Activated T-cell treated with anti-CD3 and anti-CD28 coated beads, Interleukin-2, amount 50 U/mL, for 24 hours (primary cell): ENCODE measurements at regions not wholly inside any gene's neighbourhood (a gene's known extent, or its start where the extent isn't known, plus 50 kb on each side); places are given as distances from the start of the nearest gene placed in this dataset.

ENCODE experiments used
- DNase-seq: peaks from one replicate; pipeline ENCODE4 v3.0.0-alpha.2; 2020
- H3K27ac Mint-ChIP-seq: 2 replicates; pipeline ENCODE4 v1.8.0; 2020; ENCODE audit warnings: mild to moderate bottlenecking, mixed read lengths
- H3K27me3 Mint-ChIP-seq: 2 replicates; pipeline ENCODE4 v1.8.0; 2020; ENCODE audit warnings: mixed read lengths
- H3K36me3 Mint-ChIP-seq: 2 replicates; pipeline ENCODE4 v1.8.0; 2020; ENCODE audit warnings: low read depth, mixed read lengths
- H3K4me1 Mint-ChIP-seq: 2 replicates; pipeline ENCODE4 v1.8.0; 2020; ENCODE audit warnings: low read depth, mixed read lengths
- H3K4me3 Mint-ChIP-seq: 2 replicates; pipeline ENCODE4 v1.8.0; 2020; ENCODE audit warnings: mild to moderate bottlenecking, moderate library complexity, mixed read lengths
- H3K9me3 Mint-ChIP-seq: 2 replicates; pipeline ENCODE4 v1.8.0; 2020; ENCODE audit warnings: mixed read lengths

DNA sequence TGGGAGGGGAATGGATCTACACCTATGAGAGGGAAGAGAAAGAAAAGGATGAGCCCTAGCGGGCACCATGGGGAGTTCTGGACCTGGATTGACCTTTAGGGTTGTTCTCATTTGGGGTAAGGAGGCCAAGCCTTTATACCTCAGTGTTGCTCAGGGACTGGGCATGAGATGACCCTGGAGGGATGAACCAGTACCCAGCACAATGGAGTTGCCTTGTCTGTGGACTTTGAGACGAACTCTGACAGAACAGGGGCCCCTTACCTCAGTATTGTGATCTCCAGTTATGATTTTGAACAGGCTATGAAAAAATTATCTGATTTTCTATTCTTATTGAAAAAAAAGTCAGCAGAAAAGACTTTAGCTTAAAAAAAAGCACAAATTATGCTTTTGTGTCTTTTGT lies 88.6 kb downstream of the FOXA2 start:
- Mint-ChIP-seq H3K36me3 (no peaks in the 10 kb centered on the region), H3K9me3 (peaks cover 2% of the 10 kb centered on the region), H3K27me3 (no peaks in the 10 kb centered on the region), H3K4me3 (no peak overlapping the region), H3K27ac (no peak overlapping the region), H3K4me1 (no peaks in the 10 kb centered on the region)
- DNase-seq = no peak

DNA sequence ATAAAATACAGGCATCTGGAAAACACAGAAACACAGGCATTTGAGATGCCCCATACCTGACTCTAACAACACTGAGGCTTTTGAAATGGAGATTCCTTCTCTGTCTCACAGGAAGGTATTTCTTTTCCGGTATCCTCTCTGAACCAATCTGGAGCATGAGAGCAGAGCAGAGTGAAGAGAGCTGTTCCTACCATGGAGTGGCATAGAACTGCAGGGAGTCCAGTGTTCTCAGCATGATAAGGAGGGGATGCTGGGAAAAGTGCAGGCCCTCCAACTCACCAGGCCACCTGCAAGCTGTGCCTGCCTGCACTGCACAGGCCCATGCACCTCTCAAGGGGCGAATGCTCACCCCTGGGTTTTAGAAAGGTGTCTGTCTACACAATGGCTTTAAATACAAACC lies 89.2 kb downstream of the FOXA2 start:
- Mint-ChIP-seq H3K4me1 (no peaks in the 10 kb centered on the region), H3K36me3 (no peaks in the 10 kb centered on the region), H3K27me3 (no peaks in the 10 kb centered on the region), H3K9me3 (peaks cover 2% of the 10 kb centered on the region), H3K27ac (no peak overlapping the region), H3K4me3 (no peak overlapping the region)
- DNase-seq = no peak

DNA sequence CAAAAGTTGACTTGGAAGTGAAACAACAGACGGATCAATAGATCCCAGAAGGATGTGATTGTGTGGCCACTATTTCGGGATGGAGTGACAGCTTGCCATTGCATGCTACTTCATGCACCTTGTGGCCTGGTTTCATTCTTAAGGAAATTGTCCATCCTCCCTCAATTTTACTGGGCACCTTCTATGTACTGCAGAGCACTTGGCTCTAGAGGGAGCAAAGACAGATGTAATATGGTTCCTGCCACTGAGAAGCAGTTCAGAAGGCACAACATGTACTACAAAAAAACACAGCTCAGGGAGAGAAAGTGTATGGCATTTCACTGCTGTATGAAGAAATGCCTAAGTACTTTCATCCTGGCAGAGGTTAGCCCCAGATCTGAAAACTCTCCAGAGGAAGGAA lies 91.9 kb downstream of the FOXA2 start:
- no peak for DNase-seq
- Mint-ChIP-seq H3K4me3 (no peak overlapping the region), H3K36me3 (no peaks in the 10 kb centered on the region), H3K4me1 (no peaks in the 10 kb centered on the region), H3K9me3 (peaks cover 2% of the 10 kb centered on the region), H3K27me3 (no peaks in the 10 kb centered on the region), H3K27ac (no peak overlapping the region)

DNA sequence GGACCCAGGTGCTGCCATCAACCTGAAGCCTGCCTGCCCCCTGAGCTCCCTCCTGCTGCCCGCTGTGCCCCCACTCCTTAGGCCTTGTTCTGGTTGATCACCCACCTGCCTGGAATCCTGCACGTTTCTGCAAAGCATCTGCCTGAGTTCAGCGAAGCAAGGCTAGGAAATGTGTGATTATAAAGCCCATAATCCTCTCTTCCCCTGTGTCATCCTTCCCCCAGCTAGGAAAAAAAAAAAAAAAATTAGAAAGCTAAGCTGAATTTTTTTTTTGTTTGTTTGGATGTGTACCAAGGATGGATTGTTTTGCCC lies 93.2 kb downstream of the FOXA2 start:
- H3K36me3 Mint-ChIP-seq = no peaks in the 10 kb centered on the region
- no peak overlapping the region for H3K4me3 Mint-ChIP-seq
- H3K9me3 Mint-ChIP-seq = no peaks in the 10 kb centered on the region
- no peaks in the 10 kb centered on the region for H3K4me1 Mint-ChIP-seq
- H3K27me3 Mint-ChIP-seq = no peaks in the 10 kb centered on the region
- DNase-seq = no peak
- no peak overlapping the region for H3K27ac Mint-ChIP-seq

DNA sequence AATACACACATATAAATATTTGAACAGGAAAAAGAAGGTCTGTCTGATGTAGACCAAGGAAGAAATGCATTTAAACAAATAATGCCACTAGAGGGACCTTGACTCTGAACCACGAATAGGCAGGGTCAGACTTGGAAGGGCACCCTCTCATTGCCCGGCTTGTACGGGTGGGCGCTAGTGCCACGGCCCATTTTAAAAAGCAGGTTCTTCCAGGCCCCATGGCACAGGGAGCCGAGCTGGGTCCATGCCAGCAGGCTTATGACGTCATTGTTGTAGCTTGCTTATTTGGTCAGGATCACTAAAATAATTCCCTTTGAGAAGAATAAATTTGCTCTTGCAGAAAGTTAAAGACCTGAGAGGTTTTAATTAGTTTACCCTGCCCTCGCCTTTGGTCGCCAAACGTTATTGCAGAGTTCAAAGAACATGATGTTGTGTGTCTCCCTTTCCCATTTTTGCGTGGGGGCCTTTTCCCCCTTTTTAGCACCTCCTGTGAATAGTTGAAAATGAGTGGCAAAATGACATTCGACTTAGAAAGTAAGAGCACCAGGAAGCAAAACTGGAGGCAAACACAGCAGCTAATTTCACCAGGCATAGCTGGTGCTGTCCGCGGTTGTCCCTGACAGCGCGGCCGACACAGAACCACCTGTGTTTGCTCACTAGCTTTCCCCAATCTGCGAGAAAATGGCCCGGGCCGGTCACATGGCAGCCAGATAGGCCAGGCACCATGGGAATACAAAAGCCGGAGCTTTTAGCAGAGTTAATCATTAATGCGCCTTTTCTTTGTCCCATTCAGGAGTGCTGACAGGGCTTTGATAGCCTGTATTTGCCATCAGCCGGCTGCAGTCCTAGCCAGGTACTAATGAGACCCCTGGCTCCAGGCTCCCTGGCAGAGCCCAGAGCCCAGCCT lies 93.8 kb downstream of the FOXA2 start:
- Mint-ChIP-seq H3K27me3 (no peaks in the 10 kb centered on the region), H3K36me3 (no peaks in the 10 kb centered on the region)

DNA sequence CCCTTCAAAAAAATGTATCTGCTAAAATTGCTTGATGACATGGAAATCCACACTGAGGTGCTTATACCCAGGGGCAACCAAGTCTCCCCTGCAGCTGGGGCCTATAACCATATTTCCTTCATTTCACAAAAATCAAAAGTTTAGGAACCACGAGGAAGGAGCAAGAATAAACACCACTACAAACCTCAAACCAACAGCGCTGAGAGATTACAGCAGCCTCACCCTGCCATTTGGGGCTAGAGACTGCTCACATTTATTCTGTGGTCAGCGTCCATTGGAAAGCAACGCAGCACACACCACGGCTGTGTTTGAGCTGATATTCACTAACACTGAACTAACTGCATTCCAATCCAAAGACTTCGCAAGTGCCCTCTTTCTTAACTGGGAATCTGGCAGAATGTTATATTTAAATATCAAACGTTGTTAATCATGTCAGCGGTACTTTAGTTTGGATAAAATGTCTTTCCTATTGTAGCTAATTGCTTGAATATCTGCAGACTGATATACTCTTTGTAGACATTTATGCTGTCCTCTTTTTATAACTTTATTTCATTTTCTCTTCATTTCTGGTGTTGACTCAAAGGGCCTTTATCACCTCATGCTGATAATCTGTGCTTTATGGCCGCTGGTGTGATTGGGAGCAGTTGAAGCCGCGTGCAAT lies 94.6 kb downstream of the FOXA2 start:
- H3K36me3 Mint-ChIP-seq = no peaks in the 10 kb centered on the region
- no peak overlapping the region for H3K4me3 Mint-ChIP-seq
- no peaks in the 10 kb centered on the region for H3K27me3 Mint-ChIP-seq
- DNase-seq = no peak
- no peak overlapping the region for H3K27ac Mint-ChIP-seq
- no peaks in the 10 kb centered on the region for H3K9me3 Mint-ChIP-seq
- H3K4me1 Mint-ChIP-seq = no peaks in the 10 kb centered on the region

More for the DNA sequence above, 93.8 kb downstream of the FOXA2 start:
- H3K4me1 Mint-ChIP-seq = no peaks in the 10 kb centered on the region
- DNase-seq = no peak
- H3K27ac Mint-ChIP-seq = no peak overlapping the region
- no peaks in the 10 kb centered on the region for H3K9me3 Mint-ChIP-seq
- no peak overlapping the region for H3K4me3 Mint-ChIP-seq

DNA sequence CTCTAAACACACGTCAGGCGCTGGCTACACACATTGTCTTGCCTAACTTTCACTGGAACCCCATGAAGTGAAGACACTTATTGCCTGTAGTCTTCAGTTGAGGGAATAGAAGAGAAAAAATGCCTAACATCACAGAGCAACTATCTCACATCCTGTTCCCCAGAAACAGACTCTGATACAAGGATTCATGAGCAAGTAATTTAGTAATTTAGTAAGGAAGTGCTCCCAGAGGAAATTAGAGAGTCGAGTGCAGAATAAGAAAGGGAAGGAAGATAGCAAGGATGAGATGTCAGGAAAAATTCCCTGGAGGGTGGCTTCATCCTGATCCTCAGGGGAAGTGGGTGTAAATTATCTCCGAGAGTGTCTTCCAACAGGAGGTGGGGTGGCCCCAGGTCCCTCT lies 104.0 kb downstream of the FOXA2 start:
- Mint-ChIP-seq H3K36me3 (no peaks in the 10 kb centered on the region), H3K27me3 (no peaks in the 10 kb centered on the region), H3K4me3 (no peak overlapping the region), H3K4me1 (no peaks in the 10 kb centered on the region), H3K27ac (no peak overlapping the region), H3K9me3 (peaks cover 4% of the 10 kb centered on the region)
- no peak for DNase-seq

DNA sequence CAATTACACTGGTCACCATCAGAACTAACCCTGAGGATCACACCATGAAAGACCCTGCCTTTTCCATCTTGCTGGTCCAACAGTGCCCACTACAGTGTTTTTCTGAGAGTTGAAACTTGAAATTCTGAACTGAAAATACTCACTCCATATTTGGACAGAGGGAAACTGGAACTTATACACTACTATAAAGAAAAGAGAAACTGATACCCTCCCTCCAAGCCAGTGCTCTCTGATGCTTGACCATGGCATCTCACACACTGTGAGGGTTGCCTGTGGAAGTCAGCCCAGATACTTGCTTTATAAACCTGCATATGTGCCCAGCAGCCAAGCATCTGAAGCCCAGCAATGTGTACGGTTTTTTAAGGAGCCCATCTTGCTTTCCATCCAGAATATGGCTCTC lies 108.7 kb downstream of the FOXA2 start:
- no peak overlapping the region for H3K27ac Mint-ChIP-seq
- no peak overlapping the region for H3K4me3 Mint-ChIP-seq
- H3K36me3 Mint-ChIP-seq = no peaks in the 10 kb centered on the region
- no peaks in the 10 kb centered on the region for H3K27me3 Mint-ChIP-seq
- H3K9me3 Mint-ChIP-seq = peaks cover 12% of the 10 kb centered on the region
- H3K4me1 Mint-ChIP-seq = no peaks in the 10 kb centered on the region
- no peak for DNase-seq

DNA sequence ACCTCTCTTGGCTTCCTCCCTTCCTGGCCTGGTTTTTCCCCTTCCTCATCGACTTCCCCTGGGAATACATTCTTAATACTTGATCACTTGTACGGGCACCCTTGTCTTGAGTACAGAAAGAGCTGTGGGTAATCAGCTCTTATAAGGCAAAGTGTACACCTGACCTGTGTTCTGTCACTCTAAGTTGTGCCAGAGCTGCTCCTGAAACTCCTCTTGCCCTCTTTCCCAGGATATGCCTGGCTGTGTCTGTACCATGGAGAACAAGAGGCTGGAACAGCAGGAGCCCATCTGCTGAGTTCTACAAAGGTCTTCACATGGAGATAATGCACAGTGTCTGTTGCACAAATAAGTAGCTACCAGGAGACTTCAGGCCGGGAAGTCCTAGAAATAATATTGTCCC lies 110.1 kb downstream of the FOXA2 start:
- Mint-ChIP-seq H3K27me3 (no peaks in the 10 kb centered on the region), H3K4me3 (no peak overlapping the region), H3K9me3 (peaks cover 12% of the 10 kb centered on the region), H3K4me1 (no peaks in the 10 kb centered on the region), H3K27ac (no peak overlapping the region), H3K36me3 (no peaks in the 10 kb centered on the region)
- no peak for DNase-seq

DNA sequence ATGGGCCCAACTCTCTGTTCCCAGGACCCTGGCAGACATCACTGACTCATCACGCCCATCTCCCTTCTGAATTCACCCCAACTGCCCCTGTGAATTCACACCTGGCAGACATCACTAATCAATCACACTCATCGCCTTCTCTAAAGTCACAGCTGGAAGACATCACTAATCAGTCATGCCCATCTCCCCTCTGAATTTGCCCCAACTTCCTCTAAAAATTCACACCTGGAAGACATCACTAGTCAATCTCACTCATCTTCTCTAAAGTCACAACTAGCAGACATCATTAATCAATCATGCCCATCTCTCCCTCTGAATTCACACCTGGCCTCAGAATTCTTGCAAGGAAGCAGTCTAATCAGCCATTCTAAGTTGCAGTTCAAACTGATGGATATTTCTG lies 111.1 kb downstream of the FOXA2 start:
- Mint-ChIP-seq H3K9me3 (peaks cover 12% of the 10 kb centered on the region), H3K36me3 (no peaks in the 10 kb centered on the region), H3K4me1 (no peaks in the 10 kb centered on the region), H3K27me3 (no peaks in the 10 kb centered on the region), H3K27ac (no peak overlapping the region), H3K4me3 (no peak overlapping the region)
- no peak for DNase-seq

DNA sequence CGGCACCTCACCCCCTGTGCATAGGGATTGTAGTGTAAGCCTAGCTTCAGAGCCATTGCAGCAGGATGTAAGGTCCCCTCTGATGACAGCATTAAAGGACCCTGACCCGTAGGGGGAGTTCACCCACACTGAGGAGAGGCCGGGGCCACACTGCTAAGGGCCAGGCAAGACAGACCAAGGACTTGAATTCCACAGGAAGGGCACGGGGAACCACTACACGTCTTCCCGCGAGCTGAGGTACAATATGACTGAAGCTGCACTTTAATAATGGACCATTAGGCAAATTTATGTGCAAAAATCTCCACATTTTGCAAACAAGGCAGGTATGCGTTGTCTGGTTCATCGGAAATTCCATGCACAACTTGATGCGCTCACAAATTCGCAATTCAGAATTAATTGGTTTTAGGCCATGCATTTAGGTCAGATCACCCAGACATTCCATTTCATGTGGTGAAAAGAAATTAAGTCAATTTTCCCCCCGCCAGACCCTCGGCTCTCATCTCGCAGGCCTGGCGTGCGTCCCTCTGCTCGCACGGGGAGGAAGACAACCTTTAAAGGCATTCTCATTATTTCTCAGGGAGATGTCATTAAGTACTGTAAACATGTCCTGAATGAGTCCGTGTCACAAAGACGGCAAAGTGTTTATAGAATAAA lies 111.8 kb downstream of the FOXA2 start:
- Mint-ChIP-seq H3K4me1 (no peaks in the 10 kb centered on the region), H3K4me3 (no peak overlapping the region), H3K27ac (no peak overlapping the region), H3K27me3 (no peaks in the 10 kb centered on the region), H3K9me3 (peaks cover 12% of the 10 kb centered on the region), H3K36me3 (no peaks in the 10 kb centered on the region)
- DNase-seq = no peak

DNA sequence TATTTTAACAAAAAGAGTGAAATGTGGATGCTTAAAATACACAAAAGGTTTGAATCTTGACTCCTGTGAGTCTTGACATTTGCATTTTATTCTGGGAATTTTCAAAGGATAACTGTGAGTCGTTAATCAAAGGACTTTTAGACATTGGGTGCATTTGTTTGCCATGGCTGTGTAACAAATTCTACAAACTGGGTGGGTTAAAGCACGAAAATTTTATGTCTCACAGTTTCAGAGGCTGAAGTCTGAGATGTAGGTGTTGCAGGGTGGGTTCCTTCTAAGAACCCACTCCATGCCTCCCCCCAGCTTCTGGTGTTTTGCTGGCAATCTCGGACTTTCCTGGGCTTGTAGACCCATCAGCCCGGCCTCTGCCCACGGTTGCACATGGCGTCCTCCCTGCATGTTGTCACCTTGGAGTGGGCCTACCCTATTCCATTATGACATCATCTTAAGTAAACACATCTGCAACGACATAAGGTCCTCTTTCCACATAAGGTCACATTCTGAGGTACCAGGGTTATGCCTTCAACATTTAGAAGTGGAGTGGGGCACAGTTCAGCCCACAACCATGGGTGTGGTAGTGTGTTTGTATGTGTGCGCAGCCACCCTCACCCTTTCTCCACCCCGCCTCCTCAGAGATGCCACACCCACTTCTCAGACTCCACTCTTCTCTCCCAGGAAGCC lies 113.1 kb downstream of the FOXA2 start:
- Mint-ChIP-seq H3K36me3 (no peaks in the 10 kb centered on the region), H3K27me3 (no peaks in the 10 kb centered on the region), H3K27ac (no peak overlapping the region), H3K4me3 (no peak overlapping the region), H3K4me1 (no peaks in the 10 kb centered on the region), H3K9me3 (peaks cover 12% of the 10 kb centered on the region)
- no peak for DNase-seq

DNA sequence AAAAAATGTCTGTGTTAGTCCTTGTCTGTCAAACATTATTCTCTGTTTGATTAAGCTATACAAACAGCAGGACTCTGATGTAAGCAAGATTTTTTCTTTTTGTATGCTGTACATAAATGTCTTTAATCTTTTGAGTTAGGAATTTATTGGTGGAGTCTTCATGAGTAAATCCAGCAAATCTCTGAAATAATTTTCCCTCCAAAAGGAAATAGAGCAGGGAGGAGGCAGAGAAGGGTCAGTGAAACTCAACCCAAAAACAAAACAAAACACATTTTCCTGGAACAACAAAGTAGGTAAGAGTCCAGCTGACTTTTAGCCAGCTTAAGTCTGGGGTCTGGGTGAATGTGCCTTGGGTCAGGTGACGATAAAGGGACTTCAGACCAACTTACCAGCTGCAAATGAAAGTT lies 113.7 kb downstream of the FOXA2 start:
- Mint-ChIP-seq H3K36me3 (no peaks in the 10 kb centered on the region), H3K27ac (no peak overlapping the region), H3K27me3 (no peaks in the 10 kb centered on the region), H3K9me3 (peaks cover 12% of the 10 kb centered on the region), H3K4me1 (no peaks in the 10 kb centered on the region), H3K4me3 (no peak overlapping the region)
- DNase-seq = no peak

DNA sequence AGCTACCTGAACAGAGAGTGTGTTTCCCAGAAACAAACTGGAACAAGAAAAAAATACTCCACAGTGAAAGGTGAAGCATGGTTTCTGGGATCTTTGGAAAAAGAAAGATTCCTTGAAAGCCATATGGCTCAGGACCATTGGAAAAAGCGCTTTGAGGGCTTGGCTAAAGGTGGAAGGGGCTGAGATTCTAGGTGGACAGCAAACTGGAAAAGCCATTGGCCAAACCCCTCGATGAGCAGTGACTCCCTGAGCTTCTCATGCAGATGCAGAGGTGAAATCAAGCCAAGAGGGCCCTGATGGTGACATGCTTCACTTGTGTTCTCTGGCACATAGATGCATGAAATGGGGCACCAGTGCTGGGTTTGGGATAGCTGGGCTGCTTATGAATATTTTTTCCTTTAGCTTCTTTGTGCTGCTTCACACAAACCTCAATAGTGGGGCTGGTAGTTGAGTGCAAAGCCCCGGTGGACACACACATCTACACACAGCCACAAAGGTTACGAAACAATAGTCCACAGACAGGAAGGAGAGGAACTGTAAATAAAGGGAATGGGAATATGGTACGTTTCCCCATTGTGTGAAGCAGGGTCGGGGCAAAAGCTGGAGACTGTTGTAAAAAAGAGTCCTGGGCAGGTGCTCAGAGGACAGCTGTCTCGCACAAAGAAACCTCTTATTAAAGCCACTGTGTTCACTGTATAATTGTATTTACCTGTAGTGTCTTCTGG lies 117.8 kb downstream of the FOXA2 start:
- Mint-ChIP-seq H3K36me3 (no peaks in the 10 kb centered on the region), H3K9me3 (no peaks in the 10 kb centered on the region), H3K4me1 (no peaks in the 10 kb centered on the region), H3K27ac (no peak overlapping the region), H3K4me3 (no peak overlapping the region), H3K27me3 (no peaks in the 10 kb centered on the region)
- DNase-seq = no peak
